Iris pigment epithelial cell (primary cell): ENCODE measurements at regions not wholly inside any gene's neighbourhood (a gene's known extent, or its start where the extent isn't known, plus 50 kb on each side); places are given as distances from the start of the nearest gene placed in this dataset.
"Not testable (repeated sequence)": the region's sequence is repeated elsewhere in the genome, so short reads cannot be mapped to it uniquely, and the experiment has no call there.

Source experiments
- DNase-seq: peaks from one replicate; pipeline ENCODE4 v3.0.0-alpha.2; 2011; ENCODE audit warnings: low read depth

- not testable (repeated sequence) for DNase-seq
Observed at GRCh38 chr15:88965097-88965496, 51.9 kb upstream of the MFGE8 start.

DNA sequence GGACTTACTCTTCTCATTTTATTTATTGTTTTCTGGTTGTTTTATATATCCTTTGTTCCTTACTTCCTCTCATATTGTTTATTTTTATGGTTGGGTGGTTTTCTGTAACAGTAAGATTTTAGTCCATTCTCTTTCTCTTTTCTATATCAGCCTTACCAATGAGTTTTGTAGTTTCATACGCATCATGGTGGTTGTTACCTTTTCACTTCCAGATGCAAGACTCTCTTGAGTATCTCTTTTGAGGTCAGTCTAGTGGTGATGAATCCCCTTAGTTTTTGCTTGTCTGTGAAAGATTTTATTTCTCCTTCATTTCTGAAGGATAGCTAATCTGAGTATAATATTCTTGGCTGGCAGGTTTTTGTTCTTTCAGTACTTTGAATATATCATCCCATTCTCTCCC lies 57.1 kb upstream of the MFGE8 start:
- no peak for DNase-seq

DNA sequence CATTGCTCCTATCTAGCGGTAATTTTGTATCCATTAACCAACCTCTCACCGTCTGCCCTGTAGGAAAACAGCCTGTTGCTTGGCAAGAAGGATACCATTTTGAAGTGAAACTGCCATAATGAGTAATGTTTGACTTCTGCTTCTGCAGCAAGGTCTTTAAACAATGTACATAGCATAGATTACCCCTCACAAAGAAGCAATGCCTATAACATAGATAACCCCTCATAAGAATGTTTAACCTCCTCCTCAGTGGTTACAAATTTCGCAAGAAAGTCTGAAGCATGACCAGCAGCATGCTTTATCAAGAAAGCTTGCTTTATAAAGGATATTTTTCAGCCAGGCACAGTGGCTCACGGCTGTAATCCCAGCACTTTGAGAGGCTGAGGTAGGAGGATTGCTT lies 61.2 kb upstream of the MFGE8 start:
- DNase-seq = peak; percentile 49

- no peak for DNase-seq
Observed at GRCh38 chr15:88975891-88976290, 62.7 kb upstream of the MFGE8 start.

DNA sequence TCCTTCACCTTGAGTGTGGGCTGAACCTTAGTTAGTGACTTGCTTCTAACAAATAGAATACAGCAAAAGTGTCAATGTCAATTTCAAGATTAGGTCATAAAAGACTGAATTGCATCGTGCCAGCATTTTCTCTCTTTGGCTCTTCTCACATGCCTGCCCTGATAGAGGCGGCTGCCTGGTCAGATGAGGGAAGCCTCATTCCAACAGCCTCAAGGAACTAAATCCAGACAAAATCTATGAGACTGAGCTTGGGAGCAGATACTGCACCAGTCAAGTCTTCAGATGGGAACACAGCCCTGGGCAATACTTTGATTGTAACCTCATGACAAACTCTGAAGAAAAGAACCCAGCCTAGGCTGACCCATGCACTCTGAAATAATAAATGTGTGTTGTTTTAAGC lies 63.5 kb upstream of the MFGE8 start:
- DNase-seq = no peak

- no peak for DNase-seq
Observed at GRCh38 chr15:88979674-88980073, 66.5 kb upstream of the MFGE8 start.

DNA sequence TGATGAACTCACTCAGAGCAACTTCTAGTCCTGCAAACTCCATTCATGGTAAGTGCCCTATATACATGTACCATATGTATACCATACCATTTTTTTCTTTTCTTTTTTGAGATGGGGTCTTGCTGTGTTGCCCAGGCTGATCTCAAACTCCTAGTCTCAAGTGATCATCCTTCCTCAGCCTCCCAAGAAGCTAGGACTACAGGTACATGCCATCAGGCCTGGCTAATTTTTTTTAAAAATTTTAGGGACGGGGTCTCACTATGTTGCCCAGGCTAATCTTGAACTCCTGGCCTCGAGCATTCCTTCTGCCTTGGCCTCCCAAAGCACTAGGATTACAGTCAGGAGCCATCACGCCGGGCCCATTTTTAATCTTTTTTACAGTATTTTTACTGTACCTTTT lies 67.3 kb upstream of the MFGE8 start:
- DNase-seq = no peak

GRCh38 chr15:88981244-88982215 lies 68.4 kb upstream of the MFGE8 start:
- no peak for DNase-seq

GRCh38 chr15:88982304-88982945 lies 69.2 kb upstream of the MFGE8 start:
- peak; percentile 59 for DNase-seq

DNA sequence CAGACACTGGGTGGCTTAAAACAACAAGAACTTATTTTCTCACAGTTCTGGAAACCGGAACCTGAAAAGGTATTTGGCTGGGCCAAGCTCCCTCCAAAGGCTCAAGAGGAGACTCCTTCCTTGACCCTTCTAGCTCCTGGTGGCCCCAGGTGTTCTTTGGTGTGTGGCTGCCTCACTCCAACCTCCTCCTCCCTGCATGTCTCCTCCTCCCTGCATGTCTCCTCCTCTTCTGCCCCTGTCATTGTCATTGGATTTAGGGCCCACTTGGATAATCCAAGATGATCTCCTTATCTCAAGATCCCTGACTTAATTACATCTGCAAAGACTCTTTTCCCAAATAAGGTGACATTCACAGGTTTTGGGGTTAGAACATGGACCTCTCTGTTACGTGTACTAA lies 69.8 kb upstream of the MFGE8 start:
- DNase-seq = no peak

- DNase-seq = no peak
Observed at GRCh38 chr15:88983861-88984429, 70.8 kb upstream of the MFGE8 start.

DNA sequence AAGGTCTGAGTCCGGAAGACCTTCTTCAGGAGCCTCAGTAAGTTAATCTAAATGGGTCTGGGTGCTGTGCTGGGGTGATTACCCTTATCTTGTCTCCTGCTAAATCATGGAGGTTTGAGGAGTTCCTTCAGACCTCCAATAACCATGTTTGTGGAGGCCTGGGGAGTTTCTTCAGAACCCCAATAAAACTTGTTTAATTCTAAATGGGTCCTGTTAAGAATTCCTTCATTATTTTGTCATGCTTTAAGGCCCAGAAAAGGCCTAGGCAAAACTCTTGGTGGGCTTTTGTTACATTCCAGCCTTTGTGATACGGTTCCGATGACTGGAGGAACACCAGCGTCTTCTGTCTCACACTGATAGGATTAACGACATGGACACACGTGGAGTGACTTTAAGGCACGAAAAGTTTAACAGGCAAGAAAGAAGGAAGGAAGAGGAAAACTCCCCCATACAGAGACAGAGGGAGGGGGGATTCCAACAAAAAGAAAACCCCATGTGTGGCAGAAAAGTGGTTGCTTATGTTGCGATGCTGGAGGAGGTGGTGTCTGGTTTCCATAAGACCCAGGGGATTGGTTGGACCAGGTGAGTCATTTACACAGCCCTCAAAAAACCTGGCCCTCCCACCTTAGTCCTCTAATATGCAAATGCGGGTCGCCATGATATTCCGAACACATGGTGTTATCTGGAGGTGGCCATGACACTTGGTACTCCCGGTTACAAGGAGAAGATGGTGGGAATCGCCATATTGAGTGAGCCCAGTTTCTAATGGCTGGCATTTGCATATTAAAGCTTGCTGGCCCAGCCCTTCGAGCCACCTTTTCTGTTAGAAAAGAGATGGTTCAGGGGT lies 72.6 kb upstream of the MFGE8 start:
- no peak for DNase-seq

GRCh38 chr15:88986949-88987590 lies 73.9 kb upstream of the MFGE8 start:
- no peak for DNase-seq

DNA sequence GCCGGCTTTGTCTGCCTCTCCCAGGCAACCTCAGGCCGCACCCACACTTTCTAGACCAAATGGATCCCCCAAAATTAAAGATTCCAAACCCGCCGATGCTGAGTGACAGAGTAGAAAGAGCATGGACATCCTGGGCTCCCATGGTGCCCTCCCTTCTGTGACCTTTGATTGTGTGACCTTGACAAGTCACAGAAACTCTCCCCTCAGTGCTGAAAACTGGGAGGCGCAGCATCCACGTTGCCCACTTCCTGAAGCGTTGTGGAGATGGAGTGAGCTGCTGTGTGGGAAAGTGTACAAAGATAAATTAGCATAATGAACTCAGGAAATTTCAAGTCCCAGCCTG lies 74.4 kb upstream of the MFGE8 start:
- DNase-seq = no peak

DNA sequence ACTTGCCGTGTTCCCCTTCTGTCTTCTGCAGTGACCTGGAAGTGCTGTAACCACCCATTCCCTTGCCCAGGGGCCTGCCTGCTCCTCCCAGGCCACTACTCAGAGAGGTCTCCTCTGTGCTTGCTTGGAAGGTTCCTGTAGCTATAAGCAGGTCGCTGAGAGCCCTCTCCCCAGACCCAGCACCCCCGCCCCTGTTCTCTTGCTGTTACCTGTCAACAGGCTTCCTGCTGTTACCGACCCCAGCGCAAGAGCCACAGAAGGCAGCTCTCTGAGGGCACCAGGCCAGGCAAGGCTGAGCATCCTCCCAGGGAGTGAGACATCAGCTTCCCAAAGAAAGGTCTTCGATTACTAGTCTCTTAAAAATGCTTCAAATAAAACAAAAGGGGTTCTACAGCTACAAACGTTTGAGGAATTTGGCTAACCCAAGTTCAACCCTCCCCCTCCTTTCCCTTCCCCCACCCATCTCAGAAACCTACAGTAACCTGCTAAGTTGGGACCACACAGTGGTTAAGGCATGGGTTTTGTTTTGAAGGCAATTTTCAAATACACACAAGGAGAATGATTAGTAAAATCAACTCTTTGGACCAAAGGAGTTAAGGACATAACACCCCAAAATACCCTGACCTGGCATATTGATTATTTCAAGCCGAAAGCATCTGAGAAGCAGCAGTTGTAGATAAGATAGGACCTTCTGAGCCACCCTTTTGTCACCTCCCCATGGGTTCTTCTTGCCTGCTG lies 74.9 kb upstream of the MFGE8 start:
- DNase-seq = no peak

DNA sequence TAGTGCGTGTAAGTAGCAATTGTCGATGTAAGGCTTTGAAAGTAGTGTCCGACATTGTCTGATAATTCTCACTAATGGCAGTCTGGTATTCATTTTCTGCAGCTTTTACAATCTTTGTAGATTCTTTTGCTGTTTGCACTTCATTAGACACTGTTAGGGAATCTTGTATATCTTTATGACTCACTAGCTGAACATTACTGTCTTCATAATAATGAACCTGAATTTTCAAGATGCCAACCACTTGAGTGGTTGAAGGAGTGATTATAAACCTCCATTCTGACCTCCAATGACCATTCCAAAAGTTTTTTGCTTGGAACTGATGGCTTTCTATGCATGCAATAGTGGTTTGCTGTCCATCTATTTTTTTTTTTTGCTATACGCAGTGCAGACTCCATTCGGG lies 76.4 kb upstream of the MFGE8 start:
- peak; percentile 74 for DNase-seq

DNA sequence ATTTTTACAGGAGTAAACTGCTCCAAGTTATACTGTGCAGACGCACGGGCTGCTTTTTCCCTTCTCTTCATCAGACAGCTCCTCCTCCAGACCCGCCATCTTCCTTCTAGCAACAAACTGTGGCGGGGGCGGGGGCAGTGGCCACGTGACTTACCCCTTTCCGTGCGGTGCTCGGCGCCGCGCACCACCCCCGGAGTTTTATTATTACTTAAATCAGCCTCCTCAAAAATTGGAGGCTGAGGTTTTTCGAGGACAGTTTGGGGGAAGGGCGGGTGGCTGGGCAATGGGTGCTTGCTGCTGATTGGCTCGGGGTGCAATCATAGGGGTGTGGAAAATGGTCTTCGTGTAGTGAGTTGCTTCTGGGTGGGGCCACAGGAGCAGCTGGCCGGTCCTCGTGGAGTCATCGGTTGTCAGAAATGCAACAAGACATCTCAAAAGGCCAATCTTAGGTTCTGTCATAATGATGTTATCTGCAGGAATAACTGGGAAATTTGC lies 77.1 kb upstream of the MFGE8 start:
- DNase-seq = no peak

DNA sequence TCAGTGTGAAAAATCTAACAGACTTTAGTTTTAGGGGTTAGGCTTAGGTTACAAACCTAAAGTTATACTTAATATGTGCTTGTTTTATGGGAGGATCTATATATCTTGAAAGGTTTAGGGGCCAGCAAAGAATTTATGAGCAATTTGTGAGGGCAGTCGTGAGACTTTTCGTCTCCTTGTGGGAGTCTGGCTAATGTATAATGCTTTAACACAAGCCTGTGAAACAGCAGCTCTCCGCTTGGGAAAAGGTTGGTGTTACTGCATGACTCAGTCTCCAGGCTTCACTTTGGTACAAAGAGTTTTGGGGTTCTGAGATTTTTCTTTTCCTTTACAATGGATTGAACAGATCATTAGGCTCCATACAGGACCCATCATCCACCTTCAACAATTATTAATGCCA lies 79.0 kb upstream of the MFGE8 start:
- DNase-seq = no peak

DNA sequence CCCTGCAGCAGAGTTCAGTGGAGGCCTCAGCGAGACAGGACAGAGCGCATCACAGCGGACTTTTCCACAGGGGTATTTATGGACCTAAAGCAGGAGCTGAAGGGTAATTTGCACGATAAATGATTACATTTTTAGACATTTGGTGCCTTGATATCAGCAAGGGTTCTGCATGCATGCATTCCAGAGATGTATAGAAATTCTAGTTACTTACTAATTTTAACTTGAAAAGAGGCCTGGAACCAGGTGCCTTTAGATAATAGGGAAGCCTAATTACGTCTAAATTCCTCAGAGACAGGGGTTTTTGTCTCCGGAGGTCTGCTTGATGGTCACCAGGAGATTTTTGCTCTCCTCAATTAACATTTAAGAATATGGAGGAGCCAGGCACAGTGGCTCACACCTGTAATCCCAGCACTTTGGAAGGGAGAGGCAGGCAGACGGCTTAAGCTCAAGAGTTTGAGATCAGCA lies 79.8 kb upstream of the MFGE8 start:
- DNase-seq = no peak

- no peak for DNase-seq
Observed at GRCh38 chr15:88993662-88994061, 80.5 kb upstream of the MFGE8 start.

DNA sequence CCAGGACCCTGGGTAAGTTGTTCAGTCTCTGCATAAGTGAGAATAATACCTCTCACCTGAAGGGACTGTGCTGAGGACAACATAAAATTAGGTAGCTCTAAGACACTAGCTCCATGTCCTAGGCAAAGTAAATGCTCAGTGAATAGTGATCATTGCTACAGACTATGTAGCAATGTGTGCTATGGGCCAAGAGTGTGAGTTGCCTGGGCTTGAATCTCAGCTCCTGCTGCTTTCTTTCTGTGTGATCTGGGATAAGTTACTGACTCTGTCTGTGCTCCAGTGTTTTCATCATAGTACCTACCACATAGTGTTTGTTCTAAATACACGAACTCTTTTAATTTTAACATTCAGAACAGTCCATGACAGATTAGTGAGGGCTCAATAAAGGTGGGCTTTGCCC lies 81.1 kb upstream of the MFGE8 start:
- peak; percentile 22 for DNase-seq
